HG03159 (cell line): ENCODE measurements at regions not wholly inside any gene's neighbourhood (a gene's known extent, or its start where the extent isn't known, plus 50 kb on each side); places are given as distances from the start of the nearest gene placed in this dataset.

ENCODE experiments used
- ATAC-seq: cut with Tn5 transposase; IDR thresholded peaks from one replicate; pipeline ENCODE4 v1.9.1; 2021; ENCODE audit warnings: mild to moderate bottlenecking, moderate library complexity; ENCODE audit not compliant: unreplicated experiment

DNA sequence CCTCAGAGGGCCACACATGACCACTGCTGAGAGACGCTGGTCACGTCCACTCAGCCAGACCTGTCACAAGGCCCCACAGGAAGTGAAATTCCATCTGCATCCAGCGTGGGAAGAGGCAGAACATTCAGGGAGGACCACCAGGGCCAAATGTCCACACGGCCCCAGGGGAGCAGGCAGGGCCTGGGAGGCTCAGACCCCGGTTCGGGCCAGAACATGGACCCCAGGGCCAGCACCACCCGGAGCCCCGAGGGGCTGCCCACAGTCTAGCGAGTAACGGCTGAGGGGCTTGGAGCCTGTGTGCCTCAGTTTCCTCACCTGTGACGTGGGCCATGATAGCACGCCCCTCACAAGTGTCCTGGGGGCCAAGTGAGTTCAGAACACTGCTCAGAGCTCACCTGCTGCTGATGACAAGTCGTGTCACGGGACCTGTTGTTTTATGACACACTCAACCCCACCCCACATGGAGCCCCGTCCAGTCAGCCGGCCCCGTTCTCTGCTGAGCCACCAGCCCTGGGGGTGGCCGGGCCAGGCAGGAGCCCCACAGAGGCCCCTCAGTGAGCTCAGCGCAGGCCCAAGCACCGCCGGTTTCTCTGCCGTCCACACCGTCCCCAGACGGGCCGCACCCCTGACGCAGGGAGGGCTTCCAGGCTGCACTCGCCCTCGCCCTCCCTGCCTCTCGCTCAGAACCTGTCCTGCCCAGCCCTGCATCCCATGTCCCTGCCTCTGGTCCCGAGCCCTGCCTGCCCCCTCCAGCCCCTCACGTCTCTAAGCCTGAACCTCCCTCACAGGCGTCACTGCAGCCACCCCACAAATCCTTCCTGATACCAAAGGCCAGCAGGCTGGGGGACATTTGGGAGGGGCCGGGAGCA, 79.5 kb upstream of the GALNT9 start:
- no peak for ATAC-seq

DNA sequence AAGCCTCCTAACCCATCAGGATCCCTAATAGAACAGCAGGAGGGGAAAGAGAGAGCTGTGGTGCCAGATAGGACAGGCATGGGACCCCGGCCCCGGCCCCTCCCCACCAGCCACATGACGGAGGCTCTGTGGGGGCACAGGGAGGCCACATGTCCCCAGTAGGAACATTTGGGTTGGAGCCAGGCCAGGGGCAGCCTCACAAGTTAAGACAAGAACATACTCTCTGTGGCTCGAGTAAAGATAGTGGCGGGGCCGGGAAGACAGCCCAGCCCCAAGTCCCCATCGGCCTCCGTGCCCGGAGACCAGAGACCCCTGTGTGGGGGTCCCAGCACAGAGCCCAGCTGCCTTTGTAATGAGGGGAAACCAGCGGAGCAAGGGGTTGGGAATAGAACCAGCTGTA, 78.6 kb upstream of the GALNT9 start:
- no peak for ATAC-seq

DNA sequence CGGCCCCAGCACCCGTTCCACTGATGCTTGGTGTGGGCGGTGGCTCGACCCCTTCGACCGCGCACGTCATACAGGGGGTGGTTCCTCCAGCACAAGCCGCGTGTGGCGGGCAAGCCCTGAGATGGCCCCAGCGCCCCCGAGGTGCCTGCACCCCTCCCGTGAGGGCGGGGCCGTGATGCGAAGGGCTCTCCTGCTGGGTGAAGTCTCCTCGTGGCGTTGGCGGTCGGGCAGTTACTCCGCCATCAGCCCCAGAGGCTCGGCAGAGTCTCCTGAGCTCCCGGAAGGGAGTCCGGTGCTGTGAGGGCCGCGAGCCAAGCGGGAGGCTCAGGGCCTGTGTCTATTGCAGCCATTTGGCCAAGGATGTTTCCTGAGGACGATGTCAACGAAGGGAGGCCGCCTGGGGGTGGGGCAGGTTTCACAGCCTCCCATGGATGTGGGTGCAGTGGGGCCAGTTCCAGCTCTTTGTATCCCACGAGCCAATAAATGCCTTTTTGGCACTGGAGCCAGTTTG, 78.1 kb upstream of the GALNT9 start:
- ATAC-seq, result no peak

DNA sequence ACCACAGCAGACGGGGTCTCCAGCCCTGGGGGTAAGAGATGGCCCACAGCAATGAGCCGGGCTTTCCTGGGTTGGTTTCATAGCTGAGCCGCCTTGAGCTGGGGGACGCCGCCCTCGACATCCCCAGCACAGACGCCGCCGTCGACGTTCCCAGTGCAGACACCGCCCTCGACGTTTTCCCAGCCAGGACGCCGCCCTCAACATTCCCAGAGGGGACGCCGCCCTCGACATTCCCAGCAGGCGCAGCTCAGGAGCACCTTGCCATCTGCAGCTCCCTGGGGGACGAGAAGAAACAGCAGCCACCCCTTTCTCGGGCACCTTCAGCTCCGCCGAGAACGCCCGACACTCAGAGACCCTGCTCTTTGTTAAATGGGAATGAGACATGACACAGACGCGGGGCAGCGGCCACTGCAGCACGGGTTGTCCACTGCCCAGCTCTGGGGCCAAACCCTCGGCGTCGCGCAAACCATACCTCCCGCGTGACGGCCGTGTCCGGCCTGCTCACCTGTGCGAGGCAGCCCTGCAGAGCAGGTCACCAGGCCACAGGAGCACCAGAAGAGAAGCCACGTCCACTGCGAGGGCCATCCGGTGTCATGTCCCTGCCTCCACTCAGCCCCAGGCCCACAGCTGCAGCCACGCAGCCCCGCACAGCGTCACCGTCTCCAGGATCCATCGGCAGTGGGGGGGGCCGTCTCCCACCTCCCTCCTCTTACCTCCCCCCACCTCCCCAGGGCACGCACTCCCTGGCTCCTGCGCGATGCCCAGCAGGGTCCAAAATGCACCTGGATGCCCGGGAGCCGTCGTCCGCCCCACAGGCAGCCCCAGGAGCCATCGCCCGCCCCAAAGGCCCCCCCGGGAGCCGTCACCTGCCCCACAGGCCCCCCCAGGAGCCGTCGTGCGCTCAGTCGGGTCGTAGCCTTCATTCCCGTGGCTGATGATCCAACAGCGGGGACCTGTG, 77.4 kb upstream of the GALNT9 start:
- no peak for ATAC-seq

DNA sequence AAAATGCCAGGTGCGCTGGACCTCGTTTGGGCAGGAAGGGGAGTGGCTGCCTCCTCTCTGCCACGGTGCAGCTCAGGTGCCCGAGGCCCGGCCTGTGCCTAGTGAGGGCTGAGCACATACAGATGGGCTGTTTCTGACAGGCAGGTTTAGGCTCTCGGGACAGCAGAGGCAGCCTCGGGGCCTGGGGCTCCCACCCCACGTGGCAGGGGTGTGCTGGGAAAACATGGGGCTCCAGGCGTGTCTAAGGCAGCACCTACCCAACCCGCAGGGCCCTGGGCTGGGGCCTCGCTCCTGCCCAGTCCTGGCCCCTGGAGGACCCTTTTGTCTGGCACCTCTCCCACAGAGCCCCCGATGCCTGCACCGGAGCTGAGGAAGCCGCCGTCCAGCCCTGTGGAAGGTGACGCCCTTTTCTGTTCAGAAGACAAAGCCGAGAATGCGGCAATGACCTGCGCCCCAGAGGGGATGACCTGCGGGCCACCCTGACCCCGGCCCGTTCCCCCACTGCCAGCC, 76.4 kb upstream of the GALNT9 start:
- ATAC-seq, result no peak

DNA sequence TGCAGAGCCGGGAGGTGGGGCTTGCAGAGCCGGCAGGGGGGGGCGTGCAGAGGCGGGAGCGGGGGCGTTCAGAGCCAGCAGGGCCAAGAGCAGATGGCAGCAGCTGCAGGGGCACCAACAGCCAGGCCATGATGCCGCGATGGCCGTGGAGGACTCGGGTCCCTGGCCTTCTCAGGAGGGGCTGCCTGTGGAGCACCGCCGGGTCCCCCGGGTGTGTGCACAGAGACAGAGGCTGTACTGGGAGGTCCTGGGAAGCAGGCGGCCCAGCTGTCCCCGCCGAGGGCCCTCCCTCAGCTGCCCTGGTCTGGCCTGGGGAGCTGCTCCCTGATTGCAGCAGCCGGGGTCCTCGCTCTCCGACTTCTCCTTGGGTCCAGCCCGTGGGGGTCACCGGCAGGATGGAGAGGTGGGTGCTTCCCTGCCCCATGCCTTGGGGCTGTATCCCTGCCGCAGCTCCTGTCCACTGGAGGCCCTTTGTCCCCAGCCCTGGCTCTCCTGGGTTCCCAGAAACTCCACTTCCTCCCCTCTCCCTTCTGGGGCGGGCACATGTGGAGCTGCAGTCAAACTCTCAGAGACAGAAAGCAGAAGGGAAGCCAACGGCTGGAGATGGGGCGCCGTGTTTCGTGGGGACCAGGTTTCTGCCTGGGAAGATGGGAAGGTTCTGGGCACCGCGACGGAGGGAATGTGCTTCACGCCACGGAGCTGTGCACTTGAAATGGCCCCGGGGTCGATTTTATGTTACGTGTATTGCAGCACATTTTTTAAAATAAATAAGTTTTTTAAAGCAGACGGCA, 75.8 kb upstream of the GALNT9 start:
- ATAC-seq, result no peak

DNA sequence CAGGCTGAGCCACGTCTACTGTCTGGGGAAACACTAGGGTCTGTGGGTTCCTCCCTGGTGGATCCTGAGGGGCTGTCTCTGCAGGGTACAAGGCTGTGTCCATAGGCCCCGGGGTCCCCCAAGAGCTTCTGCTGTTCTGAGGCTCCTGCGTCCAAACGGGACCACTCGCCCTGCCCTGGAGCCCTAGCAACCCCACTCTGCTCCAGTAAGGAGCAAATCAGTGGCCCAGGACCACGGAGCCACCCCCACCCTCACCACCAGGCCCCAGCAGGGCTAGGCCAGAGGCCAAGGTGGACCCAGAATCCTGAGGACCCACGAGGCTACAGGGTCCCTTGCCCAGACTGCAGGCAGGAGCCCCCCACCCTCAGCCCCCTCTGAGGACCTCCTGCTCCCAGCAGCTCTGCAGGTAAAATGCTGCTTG, 75.1 kb upstream of the GALNT9 start:
- no peak for ATAC-seq

DNA sequence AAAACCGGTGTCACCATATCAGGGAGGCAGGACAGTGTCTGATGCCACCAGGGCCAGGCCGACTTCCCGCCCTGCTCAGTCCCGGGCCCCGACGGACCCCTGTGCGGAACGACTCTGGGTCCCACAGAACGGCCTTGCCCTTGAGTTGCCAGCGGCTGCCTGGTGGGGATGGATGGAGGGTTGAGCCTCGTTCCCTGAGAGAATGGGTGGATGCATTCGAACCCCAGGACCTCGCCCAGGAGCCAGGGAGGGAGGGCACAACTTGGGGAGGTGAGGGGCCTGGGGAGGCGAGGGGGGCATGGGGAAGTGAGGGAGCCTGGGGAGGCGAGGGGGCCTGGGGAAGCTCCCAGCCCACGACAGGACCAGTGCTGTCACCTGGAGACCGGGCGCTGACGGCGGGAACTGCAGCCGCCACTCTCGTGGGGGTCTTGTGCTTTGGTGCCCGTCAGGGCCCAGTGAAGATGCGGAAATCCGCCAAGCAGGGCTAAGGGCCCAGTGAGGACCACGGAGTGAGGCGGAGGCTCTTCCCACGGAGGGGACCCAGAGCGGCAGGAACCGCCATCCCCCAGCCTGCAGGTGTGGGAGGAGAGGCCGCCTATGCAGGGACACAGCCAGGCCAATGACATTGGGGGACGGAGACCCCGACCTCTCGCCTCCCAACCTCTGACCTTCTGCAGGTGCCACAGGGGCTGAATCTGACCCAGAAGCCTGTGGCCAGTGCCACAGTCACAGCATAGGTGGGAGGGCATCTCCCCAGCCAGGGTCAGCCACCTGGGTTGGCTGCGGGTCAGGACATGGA, 74.4 kb upstream of the GALNT9 start:
- no peak for ATAC-seq

DNA sequence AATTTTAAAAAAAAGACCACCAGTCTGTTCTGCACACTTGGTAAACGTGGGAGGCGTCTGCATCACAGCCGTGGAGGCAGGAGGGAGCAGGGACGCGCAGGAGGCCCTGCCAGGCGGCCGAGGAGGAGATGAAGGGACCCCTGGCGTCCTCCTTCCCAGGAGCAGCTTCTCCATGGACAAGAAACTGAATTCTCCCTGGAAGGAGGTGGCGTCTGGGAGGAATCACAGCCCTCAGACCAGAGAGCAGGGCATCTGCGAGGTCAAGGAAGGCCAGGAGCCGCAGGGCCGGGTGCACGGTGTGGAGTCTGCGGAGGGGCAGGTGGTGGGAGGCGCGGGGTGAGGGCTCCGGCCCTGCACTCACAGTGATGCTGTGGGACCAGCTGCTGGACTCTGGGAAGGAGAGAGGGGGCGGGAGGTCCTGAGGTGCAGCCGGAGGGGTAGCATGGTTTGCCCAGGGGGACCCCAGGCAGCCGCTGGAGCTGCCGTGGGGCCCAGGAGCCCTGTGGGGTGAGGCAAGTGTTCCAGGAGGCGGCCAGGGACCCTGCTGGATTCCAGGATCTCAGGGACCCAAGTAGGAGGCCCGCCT, 73.5 kb upstream of the GALNT9 start:
- ATAC-seq, result no peak

DNA sequence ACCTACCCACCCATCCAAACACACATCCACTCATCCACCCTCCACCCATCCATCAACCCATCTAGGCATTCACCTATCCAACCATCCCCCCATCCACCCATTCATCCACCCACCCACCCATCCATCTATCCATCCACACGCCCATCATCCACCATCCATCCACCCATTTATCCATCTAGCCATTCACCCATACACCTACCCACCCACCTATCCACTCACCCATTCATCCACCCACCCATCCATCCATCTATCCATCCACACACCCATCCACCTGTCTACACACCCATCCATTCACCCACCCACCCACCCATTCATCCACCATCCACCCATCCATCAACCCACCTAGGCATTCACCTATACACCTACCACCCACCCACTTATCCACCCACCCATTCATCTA, 72.6 kb upstream of the GALNT9 start:
- no peak for ATAC-seq

DNA sequence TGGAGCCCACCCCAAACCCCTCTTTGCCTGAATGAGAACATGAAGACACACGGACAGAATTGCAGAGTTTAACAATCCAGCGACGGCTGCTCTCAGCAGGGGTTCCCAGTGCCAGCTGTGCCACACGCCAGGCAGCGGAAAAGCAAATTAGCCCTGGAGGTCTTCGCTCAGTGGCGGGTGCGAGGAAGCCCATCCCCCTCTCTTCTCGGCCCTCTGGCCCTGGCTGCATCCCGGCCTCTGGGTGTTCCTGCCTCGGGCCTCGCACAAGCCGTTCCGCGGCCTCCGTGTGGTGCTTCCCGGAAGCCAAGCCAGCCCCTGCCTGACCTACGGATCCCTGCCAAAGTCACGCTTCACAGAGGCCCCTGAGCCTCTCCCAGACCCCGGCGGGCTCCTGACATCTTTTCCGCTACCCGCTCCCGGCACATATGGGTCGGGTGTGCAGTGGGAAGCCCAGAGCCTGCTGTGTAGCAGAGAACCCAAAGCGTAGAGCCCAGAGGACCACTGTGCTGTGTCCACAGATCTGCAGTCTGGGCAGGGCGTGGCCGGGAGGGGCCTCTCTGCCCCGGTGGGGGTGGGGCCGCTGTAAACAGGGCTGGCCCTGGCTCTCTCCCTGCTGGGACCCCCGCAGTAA, 70.7 kb upstream of the GALNT9 start:
- no peak for ATAC-seq

DNA sequence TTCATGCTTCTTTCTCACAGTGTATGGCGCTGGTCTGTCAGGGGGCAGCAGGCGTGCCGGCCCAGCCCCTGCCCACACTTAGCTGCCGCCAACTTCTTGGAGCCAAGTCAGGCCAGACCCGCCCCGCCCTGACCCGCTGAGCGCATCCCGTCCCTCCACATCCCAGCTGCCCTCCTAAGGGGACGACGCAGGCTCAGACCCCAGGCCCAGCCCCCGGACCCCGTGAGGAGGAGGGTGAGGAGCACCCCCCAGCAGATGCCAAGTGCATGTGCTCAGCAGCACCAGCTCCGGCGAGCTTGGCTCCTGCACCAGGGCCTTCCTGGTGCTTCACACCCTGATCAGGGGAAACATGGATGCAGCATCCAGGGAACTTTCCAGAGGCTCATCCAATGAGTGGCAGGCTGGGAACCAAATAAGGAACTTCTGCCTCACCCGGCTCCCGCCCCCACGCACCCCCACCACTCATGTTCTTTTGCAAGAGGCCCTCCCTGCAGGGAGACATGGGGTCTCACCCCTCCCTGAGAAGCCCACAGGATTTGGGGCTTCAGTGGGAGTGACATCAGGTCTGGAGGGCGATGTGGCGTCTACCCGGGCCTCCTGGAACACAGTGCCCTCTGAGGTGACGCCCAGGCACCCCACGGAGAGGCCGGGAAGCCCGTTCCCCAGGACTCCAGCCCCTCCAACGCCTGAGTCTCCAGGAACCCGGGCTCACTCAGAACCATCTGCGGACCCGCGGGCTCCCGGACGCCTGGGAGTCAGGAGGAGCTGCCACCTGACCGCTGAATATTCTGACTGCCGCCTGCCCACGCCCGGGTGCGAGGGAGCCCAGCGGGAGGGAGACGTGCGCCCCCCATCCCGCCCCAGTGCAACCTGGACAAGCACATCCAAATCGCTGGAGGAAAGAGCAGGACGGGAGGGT, 70.0 kb upstream of the GALNT9 start:
- no peak for ATAC-seq

DNA sequence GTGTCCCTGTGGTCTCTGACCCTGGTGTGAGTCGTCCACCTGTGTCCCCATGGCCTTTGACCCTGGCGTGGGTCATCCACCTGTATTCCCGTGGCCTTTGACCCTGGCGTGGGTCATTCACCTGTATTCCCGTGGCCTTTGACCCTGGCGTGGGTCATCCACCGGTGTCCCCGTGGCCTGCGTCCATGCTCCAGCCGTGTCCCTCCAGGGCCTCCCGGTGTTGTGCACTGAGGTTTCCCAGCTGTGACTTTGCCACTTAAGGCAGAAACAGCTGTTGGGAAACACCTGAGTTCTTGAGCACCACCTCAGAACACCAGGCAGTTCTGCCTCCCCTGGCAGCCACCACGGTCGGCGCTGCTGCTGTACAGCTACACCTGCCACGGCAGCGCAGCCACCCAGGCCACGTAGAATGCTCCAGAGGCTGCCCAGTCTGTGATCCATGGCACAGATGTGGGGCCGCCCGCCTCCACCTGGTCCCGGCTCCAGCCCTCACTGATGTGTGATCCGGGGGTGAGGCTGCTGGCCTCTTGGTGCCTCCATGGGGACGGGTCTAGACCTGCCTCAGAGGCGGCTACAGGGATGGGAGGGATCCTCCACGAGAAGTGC, 69.1 kb upstream of the GALNT9 start:
- ATAC-seq, result no peak

DNA sequence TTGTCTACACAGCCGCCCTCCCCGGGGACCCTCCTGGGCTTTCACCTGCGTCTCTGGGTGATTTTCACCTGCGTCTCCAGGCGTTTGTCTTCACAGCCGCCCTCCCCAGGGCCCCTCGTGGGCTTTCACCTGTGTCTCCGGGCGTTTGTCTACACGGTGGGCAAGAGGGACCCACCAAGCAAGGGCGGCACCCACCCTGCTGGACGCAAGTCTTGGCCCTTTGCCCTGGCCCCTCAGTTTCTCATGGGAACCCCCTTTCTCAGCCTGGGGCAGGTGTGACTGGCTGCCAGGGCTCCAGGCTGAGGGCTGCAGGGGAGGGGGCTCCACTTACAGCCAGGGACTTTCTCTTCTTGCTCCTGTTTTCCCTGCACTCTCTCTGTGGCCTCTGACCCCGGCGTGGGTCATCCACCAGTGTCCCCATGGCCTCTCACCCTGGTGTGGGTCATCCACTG, 68.6 kb upstream of the GALNT9 start:
- no peak for ATAC-seq

DNA sequence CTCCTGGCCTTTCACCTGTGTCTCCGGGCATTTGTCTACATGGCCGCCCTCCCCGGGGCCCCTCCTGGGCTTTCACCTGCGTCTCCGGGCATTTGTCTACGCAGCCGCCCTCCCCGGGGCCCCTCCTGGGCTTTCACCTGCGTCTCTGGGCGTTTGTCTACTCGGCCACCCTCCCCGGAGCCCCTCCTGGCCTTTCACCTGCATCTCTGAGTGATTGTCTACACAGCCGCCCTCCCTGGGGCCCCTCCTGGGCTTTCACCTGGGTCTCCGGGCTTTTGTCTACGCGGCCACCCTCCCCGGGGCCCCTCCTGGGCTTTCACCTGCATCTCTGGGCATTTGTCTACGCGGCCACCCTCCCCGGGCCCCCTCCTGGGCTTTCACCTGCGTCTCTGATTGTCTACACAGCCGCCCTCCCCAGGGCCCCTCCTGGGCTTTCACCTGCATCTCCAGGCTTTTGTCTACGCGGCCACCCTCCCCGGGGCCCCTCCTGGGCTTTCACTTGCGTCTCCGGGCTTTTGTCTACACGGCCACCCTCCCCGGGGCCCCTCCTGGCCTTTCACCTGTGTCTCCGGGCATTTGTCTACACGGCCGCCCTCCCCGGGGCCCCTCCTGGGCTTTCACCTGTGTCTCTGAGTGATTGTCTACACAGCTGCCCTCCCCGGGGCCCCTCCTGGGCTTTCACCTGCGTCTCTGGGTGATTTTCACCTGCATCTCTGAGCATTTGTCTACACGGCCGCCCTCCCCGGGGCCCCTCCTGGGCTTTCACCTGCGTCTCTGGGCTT, 68.0 kb upstream of the GALNT9 start:
- ATAC-seq, result no peak

DNA sequence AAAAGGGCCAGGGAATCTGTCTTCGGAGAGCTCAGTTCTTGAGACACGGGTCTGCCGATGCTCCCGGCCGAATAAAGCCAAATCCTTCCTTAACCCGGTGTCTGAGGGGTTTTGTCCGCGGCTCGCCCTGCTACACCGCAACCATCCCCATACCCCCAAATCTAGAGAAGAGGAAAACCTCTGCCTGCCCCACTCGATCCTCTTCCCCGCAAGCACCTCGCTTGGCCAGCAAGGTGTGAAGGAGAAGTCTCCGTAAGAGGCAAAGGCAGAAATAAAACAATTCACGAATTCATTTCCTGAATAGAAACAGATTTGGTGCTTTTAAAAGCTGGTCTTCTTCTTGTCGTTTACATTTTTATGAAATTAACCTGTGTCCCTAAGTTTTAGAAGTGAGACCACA, 67.3 kb upstream of the GALNT9 start:
- no peak for ATAC-seq

DNA sequence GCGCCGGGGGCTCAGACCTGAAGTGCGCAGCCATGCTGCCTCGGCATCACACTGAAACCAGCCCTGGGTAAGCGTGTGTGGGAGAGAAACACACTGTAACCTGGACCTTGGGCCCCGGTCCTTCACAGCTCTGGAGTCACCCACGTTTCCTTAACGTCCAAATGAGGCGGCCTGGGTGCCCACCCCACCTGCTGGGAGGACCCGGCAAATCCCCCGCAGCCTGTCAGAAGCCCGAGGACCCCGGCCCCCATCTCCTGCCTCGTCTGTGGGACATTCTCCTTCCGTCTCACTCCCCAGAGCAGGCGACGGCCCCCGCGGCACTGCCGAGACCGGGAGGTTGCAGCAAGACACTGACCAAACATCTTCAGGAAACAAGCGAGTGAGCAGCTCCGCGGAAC, 66.5 kb upstream of the GALNT9 start:
- no peak for ATAC-seq
